OCI-LY7 (cell line): ENCODE measurements at regions not wholly inside any gene's neighbourhood (a gene's known extent, or its start where the extent isn't known, plus 50 kb on each side); places are given as distances from the start of the nearest gene placed in this dataset.

Experiments used
- CTCF ChIP-seq: fragments of 200-600 bp; sonication (generic); conservative IDR thresholded peaks from 2 replicates; pipeline ENCODE4 v1.5.1; 2014; ENCODE audit warnings: mild to moderate bottlenecking, antibody characterized with exemption, low read length, moderate library complexity, mixed read lengths
- EZH2phosphoT487 ChIP-seq: fragments of 200-600 bp; sonication (generic); IDR thresholded peaks from 2 replicates; pipeline ENCODE4 v1.6.1; 2018; ENCODE audit warnings: low read depth, borderline replicate concordance, mild to moderate bottlenecking, mixed run types, antibody characterized with exemption, low read length, moderate library complexity, mixed read lengths

- TF ChIP-seq CTCF (no peak), EZH2phosphoT487 (no peak)
Observed at GRCh38 chr2:57864926-57865325, 181.7 kb upstream of the VRK2 start.
